Upper lobe of left lung (tissue), 6 donors: ENCODE measurements at regions not wholly inside any gene's neighbourhood (a gene's known extent, or its start where the extent isn't known, plus 50 kb on each side); places are given as distances from the start of the nearest gene placed in this dataset.

Experiments
- ATAC-seq, 2 donors: fragments of 200-7000 bp; cut with Tn5 transposase; one replicate each; pipeline ENCODE4 v1.9.1; 2022; ENCODE audit warnings: mild to moderate bottlenecking in 2 of 2, moderate library complexity in 2 of 2; ENCODE audit not compliant: low FRiP score in 2 of 2
- DNase-seq, 2 donors: peaks; one replicate each; pipeline ENCODE4 v3.0.0-alpha.2; 2019 to 2020
- H3K27ac ChIP-seq, 4 donors: fragments of 200-600 bp; sonication (generic); one replicate each; pipeline ENCODE4 v1.5.1; 2016 to 2019
- H3K27me3 ChIP-seq, 4 donors: fragments of 200-600 bp; sonication (generic); one replicate each; pipeline ENCODE4 v1.5.1; 2017 to 2019
- H3K36me3 ChIP-seq, 4 donors: fragments of 200-600 bp; sonication (generic); one replicate each; pipeline ENCODE4 v1.5.1; 2016 to 2019
- H3K4me1 ChIP-seq, 4 donors: fragments of 200-600 bp; sonication (generic); one replicate each; pipeline ENCODE4 v1.5.1; 2018 to 2019
- H3K4me3 ChIP-seq, 4 donors: fragments of 200-600 bp; sonication (generic); one replicate each; pipeline ENCODE4 v1.5.1; 2017 to 2019; ENCODE audit warnings: mild to moderate bottlenecking in 2 of 4, moderate library complexity in 1 of 4
- H3K9me3 ChIP-seq, 4 donors: fragments of 200-600 bp; sonication (generic); one replicate each; pipeline ENCODE4 v1.5.1; 2018 to 2019
- EP300 ChIP-seq, 4 donors: sonication (generic); formaldehyde crosslinking; IDR thresholded peaks; one replicate each; pipeline ENCODE4 v1.5.1; 2017; ENCODE audit warnings: antibody characterized with exemption in 4 of 4, control low read depth in 2 of 4
- POLR2A ChIP-seq, 4 donors: fragments of 450-650 bp; IDR thresholded peaks; one replicate each; pipeline ENCODE4 v1.5.1; 2016 to 2017; ENCODE audit warnings: antibody characterized with exemption in 4 of 4, mild to moderate bottlenecking in 2 of 4
- POLR2AphosphoS5 ChIP-seq, 2 donors: sonication (generic); formaldehyde crosslinking; IDR thresholded peaks; one replicate each; pipeline ENCODE4 v1.5.1; 2017; ENCODE audit warnings: antibody characterized with exemption in 2 of 2
- WGBS, 2 donors: methylation state at CpG; one replicate each; pipeline ENCODE4 v1.1.5; 2017 to 2018; 5-methylcytosine and 5-hydroxymethylcytosine counted together
- TF ChIP-seq, protein P1 (sequence below), 6 experiments: fragments of 450-650 bp in 4 of 6; fragments of 200-600 bp in 2 of 6; sonication (generic) in 2 of 6; IDR thresholded peaks; one replicate each; pipeline ENCODE4 v1.5.1; 2016 to 2019; ENCODE audit warnings: antibody characterized with exemption in 6 of 6
- donor health status: DM: no; HTN: no; CAD: no; lungs with moderate emphysema.
- donor health status: DM: no; HTN: yes; CAD: no; lungs with severe emphysema.

GRCh38 chr9:117511852-117512481 is 97.1 kb upstream of the ASTN2 start:
- Histone ChIP-seq H3K36me3 (no peaks in the 10 kb centered on the region), H3K4me3 (no peak overlapping the region), H3K4me1 (no peaks in the 10 kb centered on the region), H3K27me3 (no peaks in the 10 kb centered on the region), H3K9me3 (no peaks in the 10 kb centered on the region), H3K27ac (no peak overlapping the region)
- ATAC-seq (no peak), DNase-seq (no peak)
- whole genome bisulfite sequencing, 2 donors = 75 to 79% methylated on average over 4 of the region's 4 CpGs
- TF ChIP-seq, protein P1, sequence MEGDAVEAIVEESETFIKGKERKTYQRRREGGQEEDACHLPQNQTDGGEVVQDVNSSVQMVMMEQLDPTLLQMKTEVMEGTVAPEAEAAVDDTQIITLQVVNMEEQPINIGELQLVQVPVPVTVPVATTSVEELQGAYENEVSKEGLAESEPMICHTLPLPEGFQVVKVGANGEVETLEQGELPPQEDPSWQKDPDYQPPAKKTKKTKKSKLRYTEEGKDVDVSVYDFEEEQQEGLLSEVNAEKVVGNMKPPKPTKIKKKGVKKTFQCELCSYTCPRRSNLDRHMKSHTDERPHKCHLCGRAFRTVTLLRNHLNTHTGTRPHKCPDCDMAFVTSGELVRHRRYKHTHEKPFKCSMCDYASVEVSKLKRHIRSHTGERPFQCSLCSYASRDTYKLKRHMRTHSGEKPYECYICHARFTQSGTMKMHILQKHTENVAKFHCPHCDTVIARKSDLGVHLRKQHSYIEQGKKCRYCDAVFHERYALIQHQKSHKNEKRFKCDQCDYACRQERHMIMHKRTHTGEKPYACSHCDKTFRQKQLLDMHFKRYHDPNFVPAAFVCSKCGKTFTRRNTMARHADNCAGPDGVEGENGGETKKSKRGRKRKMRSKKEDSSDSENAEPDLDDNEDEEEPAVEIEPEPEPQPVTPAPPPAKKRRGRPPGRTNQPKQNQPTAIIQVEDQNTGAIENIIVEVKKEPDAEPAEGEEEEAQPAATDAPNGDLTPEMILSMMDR (IDR thresholded peaks at IDR 0.05) = no peak
- TF ChIP-seq POLR2A (IDR thresholded peaks at IDR 0.05) (no peak), POLR2AphosphoS5 (IDR thresholded peaks at IDR 0.05) (no peak), EP300 (IDR thresholded peaks at IDR 0.05) (no peak)

- no peaks in the 10 kb centered on the region for H3K9me3 ChIP-seq
- no peak overlapping the region for H3K4me3 ChIP-seq
- TF ChIP-seq POLR2A (IDR thresholded peaks at IDR 0.05) (no peak), EP300 (IDR thresholded peaks at IDR 0.05) (no peak), POLR2AphosphoS5 (IDR thresholded peaks at IDR 0.05) (no peak)
- TF ChIP-seq, protein P1 (IDR thresholded peaks at IDR 0.05) = no peak
These were observed 81.5 kb upstream of the ASTN2 start for GRCh38 chr9:117496307-117496706.

DNA sequence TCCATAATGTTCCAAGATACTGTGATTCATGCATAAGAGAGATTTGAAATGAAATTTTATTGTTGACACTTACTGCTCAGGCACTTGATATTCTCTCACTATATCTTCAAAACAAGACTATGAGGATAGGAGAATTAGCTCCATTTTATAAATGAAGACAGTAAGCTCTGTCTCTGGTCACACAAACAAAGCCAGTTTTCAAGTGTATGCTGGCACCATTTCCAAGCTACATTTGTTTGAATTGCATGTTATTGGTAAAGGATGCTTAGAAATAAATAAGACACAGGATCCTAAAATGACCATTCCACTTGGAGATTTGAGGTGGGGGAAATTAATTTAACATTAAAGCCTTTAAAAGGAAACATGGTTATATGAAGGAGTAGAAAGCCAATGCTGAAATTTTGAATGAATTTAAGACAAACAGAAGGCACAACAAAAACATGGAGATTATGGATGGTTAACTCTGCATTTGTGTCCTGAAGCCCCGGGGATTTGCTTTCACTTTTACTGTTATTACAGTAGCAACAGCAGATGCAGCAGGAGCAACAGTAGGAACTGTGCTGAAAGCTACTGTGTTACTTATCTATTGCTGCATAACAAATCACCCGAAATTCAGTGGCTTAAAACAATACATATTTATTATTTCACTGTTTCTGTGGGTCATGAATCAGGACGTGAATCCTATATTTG is 79.7 kb upstream of the ASTN2 start:
- no peak overlapping the region for H3K4me3 ChIP-seq
- H3K27me3 ChIP-seq = no peaks in the 10 kb centered on the region
- no peaks in the 10 kb centered on the region for H3K4me1 ChIP-seq
- no peaks in the 10 kb centered on the region for H3K9me3 ChIP-seq
- no peaks in the 10 kb centered on the region for H3K36me3 ChIP-seq
- H3K27ac ChIP-seq = no peak overlapping the region
- no peak for DNase-seq
- no peak for ATAC-seq
- 32 to 35% methylated on average over 3 of the region's 3 CpGs for WGBS, 2 donors
- no peak for TF ChIP-seq EP300 (IDR thresholded peaks at IDR 0.05)
- no peak for TF ChIP-seq POLR2A (IDR thresholded peaks at IDR 0.05)
- TF ChIP-seq, protein P1 (IDR thresholded peaks at IDR 0.05) = no peak
- TF ChIP-seq POLR2AphosphoS5 (IDR thresholded peaks at IDR 0.05) = no peak

More at GRCh38 chr9:117496307-117496706, 81.5 kb upstream of the ASTN2 start:
- 76 to 82% methylated on average over 2 of the region's 2 CpGs for WGBS, 2 donors
- DNase-seq (no peak), ATAC-seq (no peak)
- Histone ChIP-seq H3K27me3 (no peaks in the 10 kb centered on the region), H3K4me1 (no peaks in the 10 kb centered on the region), H3K27ac (no peak overlapping the region), H3K36me3 (no peaks in the 10 kb centered on the region)

- Histone ChIP-seq H3K9me3 (no peaks in the 10 kb centered on the region), H3K27ac (no peak overlapping the region), H3K27me3 (no peaks in the 10 kb centered on the region), H3K4me1 (peaks cover 0 to 6% (median 3%) of the 10 kb centered on the region in 4 donors), H3K4me3 (no peak overlapping the region), H3K36me3 (no peaks in the 10 kb centered on the region)
- TF ChIP-seq POLR2A (IDR thresholded peaks at IDR 0.05) (no peak), POLR2AphosphoS5 (IDR thresholded peaks at IDR 0.05) (no peak), EP300 (IDR thresholded peaks at IDR 0.05) (no peak)
- TF ChIP-seq, protein P1 (IDR thresholded peaks at IDR 0.05) = no peak
- DNase-seq (no peak), ATAC-seq (no peak)
- WGBS, 2 donors = 91 to 93% methylated on average over 3 of the region's 3 CpGs
These were observed 77.6 kb upstream of the ASTN2 start for GRCh38 chr9:117492476-117492875.
